Sigmoid colon (tissue), 4 donors: ENCODE measurements at regions not wholly inside any gene's neighbourhood (a gene's known extent, or its start where the extent isn't known, plus 50 kb on each side); places are given as distances from the start of the nearest gene placed in this dataset.

Experiments used
- EP300 ChIP-seq, 4 donors: sonication (generic); formaldehyde crosslinking; IDR thresholded peaks; one replicate each; pipeline ENCODE4 v1.6.1; 2017; ENCODE audit warnings: antibody characterized with exemption in 4 of 4
- POLR2A ChIP-seq, 2 donors: fragments of 450-650 bp; IDR thresholded peaks; one replicate each; pipeline ENCODE4 v1.6.1; 2016; ENCODE audit warnings: antibody characterized with exemption in 2 of 2, mild to moderate bottlenecking in 2 of 2, moderate library complexity in 2 of 2
- POLR2AphosphoS5 ChIP-seq, 4 donors: sonication (generic); formaldehyde crosslinking; IDR thresholded peaks; one replicate each; pipeline ENCODE4 v1.6.1; 2017; ENCODE audit warnings: antibody characterized with exemption in 4 of 4
- TF ChIP-seq, protein P1 (sequence below), 4 experiments: fragments of 450-650 bp in 3 of 4; fragments of 200-600 bp in 1 of 4; IDR thresholded peaks; one replicate each; pipeline ENCODE4 v1.5.1; 2016 to 2019; ENCODE audit warnings: antibody characterized with exemption in 4 of 4, mild to moderate bottlenecking in 3 of 4, moderate library complexity in 2 of 4

DNA sequence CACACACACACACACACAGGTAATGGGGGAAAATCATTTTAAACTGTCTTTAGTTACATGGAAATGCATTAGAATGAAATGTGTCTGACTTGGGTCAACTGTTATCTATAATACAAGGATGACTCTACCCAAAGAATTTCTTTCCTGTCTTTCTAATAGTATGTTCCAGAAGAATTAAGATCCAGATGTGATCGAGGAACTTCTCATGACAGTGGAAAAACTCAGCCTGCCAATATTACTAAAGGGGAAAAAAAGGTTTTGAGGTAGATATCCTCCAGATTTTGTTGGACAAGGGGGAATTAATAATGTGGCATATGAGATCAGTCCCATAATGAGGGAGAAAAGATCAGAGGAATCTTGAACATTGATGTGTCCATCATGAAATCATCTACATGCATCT lies 190.6 kb upstream of the MAP3K1 start:
- TF ChIP-seq POLR2A (IDR thresholded peaks at IDR 0.05) = no peak
- TF ChIP-seq, protein P1, sequence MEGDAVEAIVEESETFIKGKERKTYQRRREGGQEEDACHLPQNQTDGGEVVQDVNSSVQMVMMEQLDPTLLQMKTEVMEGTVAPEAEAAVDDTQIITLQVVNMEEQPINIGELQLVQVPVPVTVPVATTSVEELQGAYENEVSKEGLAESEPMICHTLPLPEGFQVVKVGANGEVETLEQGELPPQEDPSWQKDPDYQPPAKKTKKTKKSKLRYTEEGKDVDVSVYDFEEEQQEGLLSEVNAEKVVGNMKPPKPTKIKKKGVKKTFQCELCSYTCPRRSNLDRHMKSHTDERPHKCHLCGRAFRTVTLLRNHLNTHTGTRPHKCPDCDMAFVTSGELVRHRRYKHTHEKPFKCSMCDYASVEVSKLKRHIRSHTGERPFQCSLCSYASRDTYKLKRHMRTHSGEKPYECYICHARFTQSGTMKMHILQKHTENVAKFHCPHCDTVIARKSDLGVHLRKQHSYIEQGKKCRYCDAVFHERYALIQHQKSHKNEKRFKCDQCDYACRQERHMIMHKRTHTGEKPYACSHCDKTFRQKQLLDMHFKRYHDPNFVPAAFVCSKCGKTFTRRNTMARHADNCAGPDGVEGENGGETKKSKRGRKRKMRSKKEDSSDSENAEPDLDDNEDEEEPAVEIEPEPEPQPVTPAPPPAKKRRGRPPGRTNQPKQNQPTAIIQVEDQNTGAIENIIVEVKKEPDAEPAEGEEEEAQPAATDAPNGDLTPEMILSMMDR (IDR thresholded peaks at IDR 0.05) = no peak
- no peak for TF ChIP-seq EP300 (IDR thresholded peaks at IDR 0.05)
- TF ChIP-seq POLR2AphosphoS5 (IDR thresholded peaks at IDR 0.05) = no peak
